Lung (tissue), 11 donors: ENCODE measurements at regions not wholly inside any gene's neighbourhood (a gene's known extent, or its start where the extent isn't known, plus 50 kb on each side); places are given as distances from the start of the nearest gene placed in this dataset.

Experiments used
- ATAC-seq: fragments of 200-7000 bp; cut with Tn5 transposase; one replicate; pipeline ENCODE4 v1.9.1; 2020; ENCODE audit warnings: moderate number of reproducible peaks; ENCODE audit not compliant: insufficient read depth, low FRiP score
- DNase-seq, 3 donors: peaks; one replicate each; pipeline ENCODE4 v3.0.0-alpha.2; 2013 to 2017
- H3K27ac ChIP-seq, 2 donors: one replicate each; pipeline ENCODE4 v1.5.1; 2013; ENCODE audit warnings: mild to moderate bottlenecking in 2 of 2, moderate library complexity in 2 of 2, control low read depth in 1 of 2, inconsistent platforms in 1 of 2, low read depth in 1 of 2, low read length in 1 of 2
- H3K27me3 ChIP-seq, 3 donors: one replicate each; pipeline ENCODE4 v1.5.1; 2013; ENCODE audit warnings: low read length in 2 of 3; ENCODE audit not compliant: control insufficient read depth in 3 of 3, insufficient read depth in 3 of 3
- H3K36me3 ChIP-seq, 4 donors: one replicate each; pipeline ENCODE4 v1.5.1; 2013; ENCODE audit warnings: low read length in 4 of 4, mild to moderate bottlenecking in 1 of 4, moderate library complexity in 1 of 4; ENCODE audit not compliant: control insufficient read depth in 4 of 4, insufficient read depth in 4 of 4
- H3K4me1 ChIP-seq, 5 donors: one replicate each; pipeline ENCODE4 v1.5.1; 2013; ENCODE audit warnings: low read length in 5 of 5, mild to moderate bottlenecking in 2 of 5, moderate library complexity in 1 of 5; ENCODE audit not compliant: control insufficient read depth in 5 of 5, insufficient read depth in 5 of 5
- H3K4me3 ChIP-seq: one replicate; pipeline ENCODE4 v1.5.1; 2013; ENCODE audit warnings: mild to moderate bottlenecking, control low read depth, moderate library complexity
- H3K9ac ChIP-seq, 2 donors: one replicate each; pipeline ENCODE4 v1.5.1; 2013; ENCODE audit warnings: low read length in 2 of 2, control low read depth in 1 of 2; ENCODE audit not compliant: insufficient read depth in 1 of 2
- H3K9me3 ChIP-seq, 4 donors: one replicate each; pipeline ENCODE4 v1.5.1; 2013; ENCODE audit warnings: low read length in 3 of 4, mild to moderate bottlenecking in 1 of 4, moderate library complexity in 1 of 4; ENCODE audit not compliant: control insufficient read depth in 4 of 4, insufficient read depth in 3 of 4
- CTCF ChIP-seq: IDR thresholded peaks from 2 replicates; pipeline ENCODE4 v1.5.1; 2012; ENCODE audit warnings: mild to moderate bottlenecking; ENCODE audit errors: control extremely low read depth, extremely low read depth
- WGBS, 2 donors: extraction: QIAGEN DNeasy Blood & Tissue Kit; methylation state at CpG; one replicate each; pipeline ENCODE4 v1.1.7; 2013; 5-methylcytosine and 5-hydroxymethylcytosine counted together
- donor health status: control.
- donor health status: control.
- donor health status: Bipolar disorder and iron deficiency.
- donor health status: healthy.
- donor health status: DM: yes; HTN: yes; CAD: no.

GRCh38 chr12:59873136-59873535 is 277.3 kb downstream of the SLC16A7 start:
- no peak overlapping the region for H3K4me3 ChIP-seq
- no peaks in the 10 kb centered on the region for H3K36me3 ChIP-seq
- no peak overlapping the region for H3K27ac ChIP-seq
- H3K27me3 ChIP-seq = no peaks in the 10 kb centered on the region
- no peak overlapping the region for H3K9ac ChIP-seq
- peaks cover 0 to 2% (median 0%) of the 10 kb centered on the region in 4 donors for H3K9me3 ChIP-seq
- DNase-seq (no peak), ATAC-seq (no peak)
- no peaks in the 10 kb centered on the region for H3K4me1 ChIP-seq
- no peak for TF ChIP-seq CTCF
- WGBS, 2 donors = 97 to 100% methylated on average over 1 of the region's 1 CpG

GRCh38 chr12:59874781-59875180 is 279.0 kb downstream of the SLC16A7 start:
- Histone ChIP-seq H3K9ac (no peak overlapping the region), H3K4me1 (no peaks in the 10 kb centered on the region), H3K36me3 (no peaks in the 10 kb centered on the region), H3K27ac (no peak overlapping the region), H3K27me3 (no peaks in the 10 kb centered on the region), H3K4me3 (no peak overlapping the region), H3K9me3 (peaks cover 0 to 2% (median 0%) of the 10 kb centered on the region in 4 donors)
- no peak for TF ChIP-seq CTCF
- 45 to 71% methylated on average over 1 of the region's 1 CpG for WGBS, 2 donors
- DNase-seq (peak in 2 of 3 donors; percentile 3 to 33), ATAC-seq (no peak)

GRCh38 chr12:59886131-59886733 is 290.4 kb downstream of the SLC16A7 start:
- Histone ChIP-seq H3K4me1 (no peaks in the 10 kb centered on the region), H3K27me3 (no peaks in the 10 kb centered on the region), H3K9me3 (no peaks in the 10 kb centered on the region), H3K36me3 (no peaks in the 10 kb centered on the region), H3K4me3 (no peak overlapping the region), H3K27ac (no peak overlapping the region), H3K9ac (no peak overlapping the region)
- no peak for TF ChIP-seq CTCF
- peak in 1 of 3 donors; percentile 6 for DNase-seq
- 60 to 82% methylated on average over 2 of the region's 2 CpGs for WGBS, 2 donors
- no peak for ATAC-seq

GRCh38 chr12:59887178-59887577 is 291.3 kb downstream of the SLC16A7 start:
- no peak for ATAC-seq
- no peak for TF ChIP-seq CTCF
- no peak overlapping the region for H3K9ac ChIP-seq
- no peak overlapping the region for H3K27ac ChIP-seq
- H3K4me1 ChIP-seq = no peaks in the 10 kb centered on the region
- DNase-seq = no peak
- no peak overlapping the region for H3K4me3 ChIP-seq
- H3K9me3 ChIP-seq = no peaks in the 10 kb centered on the region
- whole genome bisulfite sequencing, 2 donors = 73 to 78% methylated on average over 3 of the region's 3 CpGs
- no peaks in the 10 kb centered on the region for H3K36me3 ChIP-seq
- no peaks in the 10 kb centered on the region for H3K27me3 ChIP-seq
